Parathyroid adenoma (tissue), 2 donors: ENCODE measurements at regions not wholly inside any gene's neighbourhood (a gene's known extent, or its start where the extent isn't known, plus 50 kb on each side); places are given as distances from the start of the nearest gene placed in this dataset.

Experiments used
- H2AFZ ChIP-seq: fragments of 300-600 bp; sonication (generic); one replicate; pipeline ENCODE4 v1.7.0; 2017; ENCODE audit warnings: antibody characterized with exemption, mild to moderate bottlenecking
- H3K27ac ChIP-seq: fragments of 300-600 bp; sonication (generic); one replicate; pipeline ENCODE4 v1.7.0; 2017
- H3K27me3 ChIP-seq: fragments of 300-600 bp; sonication (generic); one replicate; pipeline ENCODE4 v1.7.0; 2017; ENCODE audit warnings: low read length; ENCODE audit not compliant: control insufficient read depth, insufficient read depth
- H3K36me3 ChIP-seq: fragments of 300-600 bp; sonication (generic); one replicate; pipeline ENCODE4 v1.7.0; 2017; ENCODE audit warnings: low read length; ENCODE audit not compliant: control insufficient read depth, insufficient read depth
- H3K4me1 ChIP-seq: fragments of 300-600 bp; sonication (generic); one replicate; pipeline ENCODE4 v1.7.0; 2017; ENCODE audit warnings: control low read depth
- H3K4me2 ChIP-seq: fragments of 300-600 bp; sonication (generic); one replicate; pipeline ENCODE4 v1.7.0; 2017; ENCODE audit warnings: low read length
- H3K4me3 ChIP-seq: fragments of 300-600 bp; sonication (generic); one replicate; pipeline ENCODE4 v1.7.0; 2017; ENCODE audit warnings: low read depth, low read length
- H3K79me2 ChIP-seq: fragments of 300-600 bp; sonication (generic); one replicate; pipeline ENCODE4 v1.7.0; 2017; ENCODE audit warnings: control low read depth
- H3K9ac ChIP-seq: fragments of 300-600 bp; sonication (generic); one replicate; pipeline ENCODE4 v1.7.0; 2017; ENCODE audit warnings: mild to moderate bottlenecking
- H3K9me3 ChIP-seq: fragments of 300-600 bp; sonication (generic); one replicate; pipeline ENCODE4 v1.7.0; 2017; ENCODE audit warnings: low read length; ENCODE audit not compliant: control insufficient read depth
- TF ChIP-seq, protein P1 (sequence below): fragments of 300-600 bp; sonication (generic); IDR thresholded peaks from one replicate; pipeline ENCODE4 v1.7.0; 2017; ENCODE audit warnings: antibody characterized with exemption, mild to moderate bottlenecking
- donor health status: primary hyperparathyroidism.

- Histone ChIP-seq H3K36me3 (no peaks in the 10 kb centered on the region), H3K4me2 (no peak overlapping the region), H3K4me3 (no peak overlapping the region), H3K27me3 (no peaks in the 10 kb centered on the region), H3K9ac (no peak overlapping the region), H2AFZ (no peak overlapping the region), H3K9me3 (no peaks in the 10 kb centered on the region), H3K4me1 (no peaks in the 10 kb centered on the region), H3K27ac (no peak overlapping the region), H3K79me2 (no peaks in the 10 kb centered on the region)
- TF ChIP-seq, protein P1, sequence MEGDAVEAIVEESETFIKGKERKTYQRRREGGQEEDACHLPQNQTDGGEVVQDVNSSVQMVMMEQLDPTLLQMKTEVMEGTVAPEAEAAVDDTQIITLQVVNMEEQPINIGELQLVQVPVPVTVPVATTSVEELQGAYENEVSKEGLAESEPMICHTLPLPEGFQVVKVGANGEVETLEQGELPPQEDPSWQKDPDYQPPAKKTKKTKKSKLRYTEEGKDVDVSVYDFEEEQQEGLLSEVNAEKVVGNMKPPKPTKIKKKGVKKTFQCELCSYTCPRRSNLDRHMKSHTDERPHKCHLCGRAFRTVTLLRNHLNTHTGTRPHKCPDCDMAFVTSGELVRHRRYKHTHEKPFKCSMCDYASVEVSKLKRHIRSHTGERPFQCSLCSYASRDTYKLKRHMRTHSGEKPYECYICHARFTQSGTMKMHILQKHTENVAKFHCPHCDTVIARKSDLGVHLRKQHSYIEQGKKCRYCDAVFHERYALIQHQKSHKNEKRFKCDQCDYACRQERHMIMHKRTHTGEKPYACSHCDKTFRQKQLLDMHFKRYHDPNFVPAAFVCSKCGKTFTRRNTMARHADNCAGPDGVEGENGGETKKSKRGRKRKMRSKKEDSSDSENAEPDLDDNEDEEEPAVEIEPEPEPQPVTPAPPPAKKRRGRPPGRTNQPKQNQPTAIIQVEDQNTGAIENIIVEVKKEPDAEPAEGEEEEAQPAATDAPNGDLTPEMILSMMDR = no peak
Measured at GRCh38 chr18:60038731-60039130, 138.9 kb downstream of the PMAIP1 start.

DNA sequence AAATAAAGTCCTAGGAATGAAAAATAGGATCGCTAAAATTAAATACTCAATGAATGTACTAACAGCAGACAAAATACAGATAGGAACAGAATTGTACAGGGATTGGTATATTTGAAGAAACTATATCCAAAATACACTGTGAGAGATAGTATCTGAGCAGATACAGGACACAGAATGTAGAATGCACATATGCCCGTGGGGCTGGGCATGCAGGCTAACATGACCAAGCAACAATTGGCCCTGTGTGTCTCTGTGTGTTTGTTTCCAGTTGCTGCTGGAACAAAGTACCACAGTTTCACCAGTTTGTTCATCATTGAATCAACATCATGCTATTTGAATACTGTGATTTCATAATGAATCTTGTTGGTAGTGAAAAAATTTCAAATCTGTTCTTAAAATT is 127.6 kb downstream of the PMAIP1 start:
- no peaks in the 10 kb centered on the region for H3K36me3 ChIP-seq
- no peak overlapping the region for H3K9ac ChIP-seq
- TF ChIP-seq, protein P1 = no peak

GRCh38 chr18:60024857-60025256 is 125.1 kb downstream of the PMAIP1 start:
- TF ChIP-seq, protein P1 = no peak
- Histone ChIP-seq H3K27ac (no peak overlapping the region), H3K36me3 (no peaks in the 10 kb centered on the region)

More for the DNA sequence above, 127.6 kb downstream of the PMAIP1 start:
- H3K4me1 ChIP-seq = no peaks in the 10 kb centered on the region
- no peaks in the 10 kb centered on the region for H3K27me3 ChIP-seq
- no peak overlapping the region for H3K4me3 ChIP-seq
- H3K79me2 ChIP-seq = no peaks in the 10 kb centered on the region
- H3K27ac ChIP-seq = no peak overlapping the region
- no peak overlapping the region for H3K4me2 ChIP-seq
- H2AFZ ChIP-seq = no peak overlapping the region
- H3K9me3 ChIP-seq = no peaks in the 10 kb centered on the region

DNA sequence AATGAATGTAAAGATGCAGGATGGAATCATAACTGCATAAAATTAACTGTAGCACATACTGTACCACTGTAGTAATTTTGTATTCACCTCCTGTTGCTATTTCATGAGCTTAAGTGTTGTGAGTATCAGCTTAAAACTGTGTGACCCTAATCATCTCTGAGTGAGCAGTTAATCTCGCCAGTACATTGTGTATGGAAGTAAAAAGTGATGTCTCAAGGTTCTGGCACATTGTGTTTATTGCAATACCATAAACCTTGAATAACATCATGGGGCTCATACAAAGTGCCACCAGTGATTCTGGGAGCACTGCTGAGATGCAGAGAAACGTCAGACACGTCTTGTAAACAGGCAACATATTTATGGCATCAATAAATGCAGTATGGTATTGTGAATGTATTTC is 124.5 kb downstream of the PMAIP1 start:
- Histone ChIP-seq H3K79me2 (no peaks in the 10 kb centered on the region), H3K4me1 (no peaks in the 10 kb centered on the region), H3K36me3 (no peaks in the 10 kb centered on the region), H3K9ac (no peak overlapping the region), H3K27ac (no peak overlapping the region), H2AFZ (no peak overlapping the region), H3K4me3 (no peak overlapping the region), H3K9me3 (no peaks in the 10 kb centered on the region), H3K4me2 (no peak overlapping the region), H3K27me3 (no peaks in the 10 kb centered on the region)
- TF ChIP-seq, protein P1 = no peak

More at GRCh38 chr18:60024857-60025256, 125.1 kb downstream of the PMAIP1 start:
- H3K4me2 ChIP-seq = no peak overlapping the region
- no peaks in the 10 kb centered on the region for H3K27me3 ChIP-seq
- no peak overlapping the region for H2AFZ ChIP-seq
- H3K4me1 ChIP-seq = no peaks in the 10 kb centered on the region
- H3K79me2 ChIP-seq = no peaks in the 10 kb centered on the region
- H3K9me3 ChIP-seq = no peaks in the 10 kb centered on the region
- H3K9ac ChIP-seq = no peak overlapping the region
- no peak overlapping the region for H3K4me3 ChIP-seq

DNA sequence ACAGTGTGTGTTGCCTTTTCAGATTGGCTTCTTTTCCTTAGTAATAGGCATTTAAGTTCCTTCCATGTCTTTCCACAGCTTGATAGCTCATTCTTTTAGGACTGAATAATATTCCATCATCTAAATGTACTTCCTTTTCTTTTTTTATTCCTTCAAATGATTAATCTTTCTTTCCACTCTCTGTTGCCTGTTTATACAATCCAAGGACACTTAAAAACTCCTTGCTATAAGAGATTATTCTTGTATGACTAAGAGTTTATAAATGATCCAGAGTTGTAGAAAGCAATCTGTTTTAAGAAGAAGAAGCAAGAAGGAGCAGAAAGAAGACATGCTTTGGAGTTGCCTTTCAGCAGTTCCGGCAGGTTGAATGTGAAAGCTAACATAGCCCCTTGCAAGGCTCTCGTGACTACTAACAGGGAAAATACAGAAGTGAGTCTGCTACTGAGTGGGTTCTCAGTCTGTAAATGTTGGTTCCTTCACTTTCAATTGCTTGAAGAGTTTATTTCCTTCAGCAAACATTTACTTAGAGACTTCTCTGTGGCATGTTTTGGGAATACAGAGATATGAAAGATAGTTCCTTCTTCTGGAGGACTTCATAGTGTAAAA is 123.0 kb downstream of the PMAIP1 start:
- no peaks in the 10 kb centered on the region for H3K79me2 ChIP-seq
- H3K27me3 ChIP-seq = no peaks in the 10 kb centered on the region
- H3K27ac ChIP-seq = no peak overlapping the region

More for the DNA sequence above, 123.0 kb downstream of the PMAIP1 start:
- no peak overlapping the region for H3K9ac ChIP-seq
- H3K9me3 ChIP-seq = no peaks in the 10 kb centered on the region
- H3K4me1 ChIP-seq = no peaks in the 10 kb centered on the region
- TF ChIP-seq, protein P1 = no peak
- no peak overlapping the region for H2AFZ ChIP-seq
- no peaks in the 10 kb centered on the region for H3K36me3 ChIP-seq
- H3K4me3 ChIP-seq = no peak overlapping the region
- no peak overlapping the region for H3K4me2 ChIP-seq
